RWPE2 (cell line): ENCODE measurements at regions not wholly inside any gene's neighbourhood (a gene's known extent, or its start where the extent isn't known, plus 50 kb on each side); places are given as distances from the start of the nearest gene placed in this dataset.
"Not testable (repeated sequence)": the region's sequence is repeated elsewhere in the genome, so short reads cannot be mapped to it uniquely, and the experiment has no call there.

Experiments
- ATAC-seq: fragments of 200-7000 bp; cut with Tn5 transposase; 3 replicates; pipeline ENCODE4 v1.9.1; 2021; ENCODE audit warnings: low read depth
- DNase-seq: peaks from one replicate; pipeline ENCODE4 v3.0.0-alpha.2; 2020; ENCODE audit warnings: low spot score
- H3K27ac ChIP-seq: fragments of 450-650 bp; 2 replicates; pipeline ENCODE4 v1.5.1; 2017; ENCODE audit warnings: mild to moderate bottlenecking; ENCODE audit not compliant: poor library complexity, severe bottlenecking
- H3K27me3 ChIP-seq: fragments of 250-450 bp; sonication (Bioruptor Pico); 2 replicates; pipeline ENCODE4 v1.5.1; 2021; ENCODE audit warnings: mild to moderate bottlenecking, moderate library complexity; ENCODE audit not compliant: insufficient read depth, poor library complexity, severe bottlenecking
- H3K36me3 ChIP-seq: fragments of 250-450 bp; sonication (Bioruptor Pico); 2 replicates; pipeline ENCODE4 v1.5.1; 2020; ENCODE audit warnings: low read depth, mild to moderate bottlenecking, moderate library complexity
- H3K4me1 ChIP-seq: fragments of 250-450 bp; sonication (Bioruptor Pico); 2 replicates; pipeline ENCODE4 v1.5.1; 2021; ENCODE audit warnings: mild to moderate bottlenecking, moderate library complexity; ENCODE audit not compliant: insufficient read depth, poor library complexity, severe bottlenecking
- H3K4me3 ChIP-seq: fragments of 250-450 bp; sonication (Bioruptor Pico); 2 replicates; pipeline ENCODE4 v1.5.1; 2021; ENCODE audit warnings: mild to moderate bottlenecking, moderate library complexity; ENCODE audit not compliant: severe bottlenecking
- H3K9me3 ChIP-seq: fragments of 250-450 bp; sonication (Bioruptor Pico); 2 replicates; pipeline ENCODE4 v1.5.1; 2021; ENCODE audit warnings: mild to moderate bottlenecking, moderate library complexity; ENCODE audit not compliant: severe bottlenecking
- CTCF ChIP-seq: fragments of 450-650 bp; IDR thresholded peaks from one replicate; pipeline ENCODE4 v1.5.1; 2017; ENCODE audit warnings: mild to moderate bottlenecking, moderate library complexity; ENCODE audit not compliant: poor library complexity, severe bottlenecking

GRCh38 chr14:86911486-86911885, 1081.5 kb downstream of the GALC start:
- Histone ChIP-seq H3K27me3 (peaks cover 9% of the 10 kb centered on the region), H3K4me3 (no peak overlapping the region), H3K36me3 (no peaks in the 10 kb centered on the region), H3K27ac (no peak overlapping the region), H3K4me1 (no peaks in the 10 kb centered on the region), H3K9me3 (no peaks in the 10 kb centered on the region)
- DNase-seq (no peak), ATAC-seq (no peak)
- no peak for TF ChIP-seq CTCF

GRCh38 chr14:86905386-86905926, 1087.5 kb downstream of the GALC start:
- ATAC-seq, H3K4me3 ChIP-seq, H3K4me1 ChIP-seq, H3K27ac ChIP-seq, H3K36me3 ChIP-seq, H3K9me3 ChIP-seq: not testable (repeated sequence)
- H3K27me3 ChIP-seq = peaks cover 11% of the 10 kb centered on the region
- DNase-seq = peak; percentile 42

GRCh38 chr14:86902176-86902950, 1090.6 kb downstream of the GALC start:
- no peak overlapping the region for H3K4me3 ChIP-seq
- no peak for ATAC-seq
- no peaks in the 10 kb centered on the region for H3K4me1 ChIP-seq
- no peak overlapping the region for H3K27ac ChIP-seq
- peaks cover 3% of the 10 kb centered on the region for H3K27me3 ChIP-seq
- no peaks in the 10 kb centered on the region for H3K36me3 ChIP-seq
- DNase-seq = no peak
- no peak for TF ChIP-seq CTCF
- H3K9me3 ChIP-seq = no peaks in the 10 kb centered on the region

GRCh38 chr14:86897704-86898513, 1095.1 kb downstream of the GALC start:
- Histone ChIP-seq H3K27ac (no peak overlapping the region), H3K27me3 (peaks cover 15% of the 10 kb centered on the region), H3K4me3 (no peak overlapping the region), H3K9me3 (no peaks in the 10 kb centered on the region), H3K4me1 (no peaks in the 10 kb centered on the region), H3K36me3 (no peaks in the 10 kb centered on the region)
- DNase-seq = no peak
- no peak for TF ChIP-seq CTCF
- ATAC-seq = no peak

- no peaks in the 10 kb centered on the region for H3K9me3 ChIP-seq
- TF ChIP-seq CTCF = no peak
- H3K36me3 ChIP-seq = no peaks in the 10 kb centered on the region
- no peaks in the 10 kb centered on the region for H3K4me1 ChIP-seq
- DNase-seq (no peak), ATAC-seq (no peak)
- H3K27me3 ChIP-seq = peaks cover 15% of the 10 kb centered on the region
- H3K4me3 ChIP-seq = no peak overlapping the region
- H3K27ac ChIP-seq = no peak overlapping the region
These were observed 1095.8 kb downstream of the GALC start for GRCh38 chr14:86897224-86897623.
